ENCODE measurements at regions not wholly inside any gene's neighbourhood (a gene's known extent, or its start where the extent isn't known, plus 50 kb on each side); places are given as distances from the start of the nearest gene placed in this dataset.
A peak's percentile ranks its signal among the peaks of the same experiment; 100 is the strongest.

DNA sequence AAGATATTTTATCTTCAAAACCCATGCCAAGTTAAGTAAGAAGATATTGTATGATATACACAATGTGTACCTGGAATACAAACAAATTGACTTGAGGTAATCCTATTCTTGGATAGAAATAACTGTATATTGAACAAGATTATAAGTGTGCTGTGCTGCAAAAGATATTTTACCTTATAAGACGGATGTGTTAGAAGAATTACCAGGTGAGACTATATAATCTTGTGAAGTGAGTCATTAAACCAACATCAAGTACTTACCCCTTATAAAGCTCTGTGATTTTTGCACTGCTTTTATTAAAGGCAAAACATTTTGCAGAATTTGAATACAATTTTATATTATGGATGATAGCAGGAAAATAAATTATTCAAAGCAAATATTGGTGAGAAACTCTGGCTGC, 570.0 kb downstream of the MMUT start:
- no peak for DNase-seq

DNA sequence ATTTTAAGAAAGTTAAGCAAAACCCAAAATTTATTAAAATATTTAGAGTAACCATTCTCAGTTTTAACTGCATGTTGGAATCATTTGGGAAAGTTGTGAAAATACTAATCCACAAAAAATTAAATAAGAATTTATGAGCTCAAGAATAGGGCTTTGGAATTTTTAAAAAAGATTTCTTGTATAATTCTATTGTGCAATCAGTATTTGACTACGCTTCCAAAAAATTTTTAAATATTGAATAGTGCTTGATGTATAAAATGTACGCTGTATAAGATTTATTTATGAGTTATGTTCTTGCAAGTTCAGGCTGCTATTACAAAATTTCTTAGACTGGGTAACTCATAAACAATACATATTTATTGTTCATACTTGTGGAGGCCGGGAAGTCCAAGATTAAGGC, 571.7 kb downstream of the MMUT start:
- DNase-seq, result no peak

- no peak for DNase-seq
These were observed 573.6 kb downstream of the MMUT start for GRCh38 chr6:48889429-48889828.

DNA sequence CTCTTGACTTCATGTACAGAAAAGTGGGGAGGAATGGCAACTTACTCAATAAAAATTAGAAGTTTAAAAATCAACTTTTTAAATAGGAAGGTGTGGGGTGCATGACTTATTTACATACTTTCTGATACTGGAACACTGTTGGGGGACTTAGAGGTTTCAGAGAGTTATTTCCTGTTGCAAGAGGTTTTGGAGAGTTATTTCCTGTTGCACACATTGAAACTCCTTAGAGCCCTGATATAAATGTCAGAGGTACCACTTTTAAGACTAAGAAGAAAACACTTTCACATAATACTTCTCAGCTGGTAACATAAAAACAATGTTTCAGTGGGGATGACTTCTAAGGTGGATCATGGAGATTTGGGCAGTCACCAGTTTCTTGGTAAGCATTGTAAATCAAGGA, 579.9 kb downstream of the MMUT start:
- no peak for DNase-seq

DNA sequence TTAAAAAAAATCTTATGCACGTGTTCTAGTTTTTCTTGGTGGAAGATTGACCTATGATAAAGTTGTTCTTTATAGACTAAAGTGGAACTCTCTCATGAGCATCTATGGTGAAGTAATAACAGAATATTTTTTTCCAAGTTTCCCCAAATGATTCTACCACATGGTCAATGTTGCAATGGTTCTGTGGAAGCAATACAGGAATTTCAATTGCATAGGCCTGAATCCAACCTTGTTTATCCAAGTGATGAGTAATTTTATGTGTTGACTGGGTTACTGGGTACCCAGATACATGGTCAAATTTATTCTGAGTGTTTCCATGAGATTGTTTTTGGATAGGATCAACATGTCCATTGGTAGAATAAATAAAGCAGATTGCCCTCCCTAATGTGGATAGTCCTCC, 581.5 kb downstream of the MMUT start:
- no peak for DNase-seq

DNA sequence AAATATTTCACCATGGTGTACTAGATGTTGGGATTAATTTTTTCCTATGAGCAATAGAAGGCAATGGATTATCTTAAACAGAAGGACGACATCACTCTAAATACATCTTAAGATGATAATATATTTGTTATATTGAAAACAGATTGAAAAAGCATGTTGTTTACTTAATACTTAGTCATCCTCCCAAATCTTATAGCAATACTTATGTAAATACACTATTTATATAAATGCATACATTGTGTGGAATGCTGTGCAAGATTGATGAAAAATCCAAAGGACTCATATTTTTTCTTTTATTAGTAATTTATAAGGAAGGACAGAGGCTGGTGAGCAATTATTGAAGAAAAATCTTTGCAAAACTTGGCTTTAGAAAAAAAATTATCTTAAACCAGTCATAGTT, 593.5 kb downstream of the MMUT start:
- no peak for DNase-seq

- DNase-seq, result no peak
These were observed 596.4 kb downstream of the MMUT start for GRCh38 chr6:48866682-48867081.

GRCh38 chr6:48860175-48860574, 602.9 kb downstream of the MMUT start:
- no peak for DNase-seq

DNA sequence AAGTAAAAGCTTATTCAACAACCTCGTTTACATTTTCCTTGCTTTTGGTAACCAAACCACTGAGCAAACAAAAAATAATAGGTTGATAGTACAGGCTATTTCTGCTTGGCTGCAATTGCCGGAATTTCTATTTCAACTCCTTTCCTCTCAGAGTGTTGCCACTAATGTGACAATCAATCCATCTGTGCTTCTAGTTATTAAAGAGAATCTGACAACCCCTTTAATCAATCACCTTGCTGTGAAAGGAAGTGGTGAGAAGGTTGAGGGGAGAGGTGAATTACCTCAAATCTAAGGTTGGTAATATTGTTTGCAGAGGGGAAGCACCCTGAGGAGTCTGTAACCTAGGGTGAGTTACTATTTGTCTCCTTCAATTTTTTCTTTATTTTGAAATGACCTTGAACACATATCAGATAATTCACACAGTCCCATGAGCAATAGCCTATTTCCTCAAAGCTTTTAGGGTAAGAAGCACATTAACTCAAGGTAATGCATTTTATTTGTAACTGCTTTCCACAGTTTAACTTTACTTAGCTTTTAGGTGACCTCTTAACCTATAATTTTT, 603.4 kb downstream of the MMUT start:
- DNase-seq, result no peak

GRCh38 chr6:48845219-48845618, 617.8 kb downstream of the MMUT start:
- no peak for DNase-seq

DNA sequence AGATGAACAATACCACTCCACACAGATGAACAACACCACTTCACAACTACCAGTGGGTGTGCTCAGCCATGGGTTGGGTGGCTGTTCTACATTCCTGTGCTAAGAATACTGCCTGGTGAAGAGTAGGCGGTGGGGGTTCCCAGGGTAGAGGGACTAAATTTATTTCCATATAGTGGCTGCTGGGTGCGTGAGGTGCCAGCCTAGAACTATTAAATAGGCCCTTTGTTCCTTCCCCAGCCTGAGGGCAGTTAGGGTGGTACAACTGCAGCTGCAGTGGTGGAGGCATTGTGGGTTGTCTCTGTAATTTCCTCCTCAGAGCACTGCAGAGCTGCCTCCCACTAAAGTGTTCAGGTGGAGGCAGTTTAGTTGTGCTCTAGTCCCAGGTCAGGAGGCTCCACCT, 618.4 kb downstream of the MMUT start:
- no peak for DNase-seq

GRCh38 chr6:48840896-48841295, 622.2 kb downstream of the MMUT start:
- DNase-seq, result no peak

DNA sequence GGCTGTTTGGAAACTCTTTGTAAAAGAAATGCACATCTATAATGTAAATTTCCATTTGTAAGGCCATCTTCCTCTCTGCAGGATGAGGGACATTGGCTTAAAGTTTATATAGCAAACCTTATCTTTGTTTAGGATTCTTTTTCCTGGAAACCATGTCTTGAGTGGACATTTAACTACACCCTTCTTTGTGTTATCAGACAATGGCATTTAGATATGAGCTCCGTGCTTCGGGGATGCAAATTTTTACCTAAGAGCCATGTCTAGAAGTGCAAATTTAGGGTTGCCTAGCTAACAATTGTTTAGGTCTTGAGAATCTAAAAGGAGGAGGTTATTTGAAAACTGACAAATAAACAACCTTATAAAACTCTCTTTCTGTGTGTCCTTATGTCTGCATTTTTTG, 623.8 kb downstream of the MMUT start:
- no peak for DNase-seq

GRCh38 chr6:48837744-48838143, 625.3 kb downstream of the MMUT start:
- DNase-seq, result no peak

DNA sequence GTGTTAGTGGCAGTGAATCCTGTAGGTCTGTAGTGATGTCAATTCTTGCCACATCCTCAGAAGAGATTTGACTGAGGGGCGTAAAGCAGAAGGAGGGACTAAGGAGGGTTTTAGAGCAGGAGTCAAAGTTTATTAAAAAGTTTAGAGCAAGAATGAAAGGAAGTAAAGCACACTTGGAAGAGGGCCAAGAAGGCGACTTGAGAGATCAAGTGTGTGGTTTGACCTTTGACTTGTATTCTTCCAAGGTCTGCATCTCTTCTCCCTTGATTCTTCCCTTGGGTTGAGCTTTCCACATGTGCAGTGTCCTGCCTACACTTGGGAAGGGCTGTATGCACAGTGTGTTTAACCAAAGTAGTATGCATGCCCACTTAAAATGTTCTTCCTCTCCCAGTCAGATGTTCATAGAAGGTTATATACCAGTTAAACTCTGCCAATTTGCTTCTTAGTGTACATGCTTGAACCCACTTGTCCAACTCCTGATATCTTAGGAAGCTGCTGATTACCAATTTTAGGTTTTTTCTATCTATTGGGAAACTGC, 627.6 kb downstream of the MMUT start:
- DNase-seq, result peak; percentile 2

- DNase-seq, result no peak
These were observed 628.3 kb downstream of the MMUT start for GRCh38 chr6:48834706-48835105.

GRCh38 chr6:48833916-48834315, 629.1 kb downstream of the MMUT start:
- no peak for DNase-seq

- no peak for DNase-seq
These were observed 636.0 kb downstream of the MMUT start for GRCh38 chr6:48826901-48827701.

DNA sequence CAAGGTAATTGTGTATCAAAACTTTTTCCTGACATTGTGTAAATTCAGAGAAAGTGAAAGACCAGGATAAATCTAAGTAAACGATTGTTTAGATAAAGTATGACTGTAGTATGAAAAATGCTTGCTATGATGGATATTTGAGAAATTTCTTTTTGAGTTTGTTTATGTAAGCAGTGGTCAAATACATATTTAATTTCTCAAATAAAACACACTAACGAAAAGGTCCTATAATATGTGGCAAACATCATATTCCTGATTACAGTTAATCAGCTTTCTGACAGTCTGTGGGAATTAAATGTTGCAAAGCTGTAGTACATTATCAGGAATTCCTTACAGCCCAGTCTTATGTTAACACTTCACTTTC, 636.9 kb downstream of the MMUT start:
- no peak for DNase-seq

DNA sequence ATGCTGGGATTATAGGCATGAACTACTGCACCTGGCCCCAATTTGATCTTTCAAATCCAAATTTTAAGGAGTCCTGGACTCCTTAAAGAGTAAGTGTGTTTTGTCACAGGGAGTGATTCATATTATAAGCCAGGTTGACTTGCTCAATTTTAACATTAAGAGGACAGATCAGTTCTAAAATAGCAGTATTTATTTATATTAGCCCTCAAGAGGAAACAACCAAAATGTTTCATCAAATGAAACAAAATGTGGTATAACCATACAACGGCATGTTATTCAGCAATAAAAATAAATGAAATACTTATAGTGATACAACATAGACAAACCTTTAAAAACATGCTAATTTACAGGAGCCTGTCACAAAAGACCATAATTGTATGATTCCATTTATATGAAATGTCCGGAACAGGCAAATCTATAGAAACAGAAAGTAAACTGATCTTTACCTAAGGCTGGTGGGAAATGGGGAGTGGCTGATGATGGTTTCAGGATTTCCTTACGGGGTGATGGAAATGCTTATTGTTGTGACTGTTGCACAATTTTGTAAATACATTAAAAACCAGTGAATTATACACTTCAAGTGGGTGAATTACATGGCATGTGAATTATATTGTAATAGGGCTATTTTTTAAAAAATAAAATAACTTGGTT, 637.4 kb downstream of the MMUT start:
- DNase-seq, result no peak

DNA sequence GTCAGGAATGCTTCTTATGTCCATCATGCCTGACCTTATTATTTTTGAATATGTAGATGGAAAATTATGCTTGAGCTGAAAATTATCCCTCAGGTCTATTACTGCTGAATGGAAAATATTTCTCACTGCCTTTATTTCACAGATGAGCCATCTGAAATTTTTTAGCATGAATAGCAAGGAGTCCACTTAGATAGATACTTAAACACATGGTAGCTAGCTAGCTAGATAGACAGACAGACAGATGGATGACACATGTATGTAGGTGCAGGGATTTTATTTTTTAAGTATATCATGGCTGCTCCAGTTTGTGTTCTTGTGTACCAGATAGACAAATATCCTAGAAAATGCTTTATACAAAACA, 645.0 kb downstream of the MMUT start:
- DNase-seq, result no peak

DNA sequence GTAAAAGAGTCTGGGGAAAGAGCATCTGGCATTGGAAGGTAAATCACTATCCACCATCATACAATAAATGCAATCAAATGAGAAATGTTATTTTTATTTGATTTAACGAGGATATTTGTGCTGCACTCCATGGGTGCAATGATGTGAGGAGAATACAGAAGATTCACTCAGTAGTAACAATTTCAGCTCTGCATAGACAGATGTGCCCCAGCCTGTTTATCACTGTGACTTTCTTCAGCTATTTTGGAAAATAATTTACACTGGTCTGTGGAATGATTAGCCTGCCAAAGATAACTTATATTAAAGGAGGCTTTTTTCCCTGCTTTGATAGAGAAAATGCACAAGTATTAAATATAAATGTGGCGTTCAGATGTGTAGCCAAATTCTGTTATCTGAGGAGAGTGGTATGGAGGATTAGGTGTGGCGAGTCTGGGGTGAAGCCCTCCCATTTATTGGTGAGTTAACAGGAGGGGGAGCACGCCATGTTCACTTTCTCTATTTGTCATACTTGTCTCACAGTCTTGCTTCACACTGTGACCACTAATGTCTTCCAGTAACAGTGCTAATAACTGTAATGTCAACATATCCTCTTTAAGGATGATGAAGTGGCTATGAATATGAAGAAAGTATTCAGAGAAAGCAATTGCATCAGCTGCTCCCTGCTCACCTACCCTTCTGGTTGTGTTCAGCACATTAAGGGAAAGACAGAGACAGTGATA, 645.6 kb downstream of the MMUT start:
- DNase-seq, result no peak

DNA sequence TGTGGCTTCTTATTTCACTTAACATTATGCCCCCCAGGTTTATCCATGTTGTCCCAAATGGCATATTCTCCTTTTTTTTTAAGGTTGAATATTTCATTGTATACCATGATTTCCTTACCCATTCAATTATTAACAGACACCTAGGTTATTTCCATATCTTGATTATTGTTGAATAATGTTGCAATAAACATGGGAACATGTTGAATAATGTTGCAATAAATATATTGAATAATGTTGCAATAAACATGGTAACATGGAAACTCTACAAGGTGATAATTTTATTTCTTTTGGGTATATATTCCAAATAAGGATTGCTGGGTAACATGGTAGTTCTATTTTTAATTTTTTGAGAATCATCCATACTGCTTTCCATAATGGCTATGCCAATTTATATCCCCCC, 648.1 kb downstream of the MMUT start:
- DNase-seq, result no peak

DNA sequence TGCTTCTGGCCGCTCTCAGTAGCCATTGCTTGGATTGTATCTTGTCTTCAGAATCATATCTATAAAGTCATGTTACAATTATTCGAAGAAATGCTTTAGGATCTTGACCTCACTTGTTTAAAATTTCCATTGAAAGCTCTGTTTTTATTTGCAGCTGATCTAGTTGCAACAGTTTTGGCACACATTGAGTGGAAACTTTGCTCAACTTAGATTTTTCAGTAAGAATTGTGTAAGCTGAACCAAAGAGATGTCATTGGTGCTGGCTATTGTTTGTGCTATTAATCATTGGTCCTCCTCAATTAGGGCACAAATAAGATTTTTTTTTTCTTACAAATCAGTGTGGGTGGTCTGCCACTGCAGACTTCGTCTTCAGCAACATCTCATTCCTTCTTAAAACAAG, 649.2 kb downstream of the MMUT start:
- DNase-seq, result no peak

Data from hematopoietic multipotent progenitor cell treated with erythropoietin and hydrocortisone succinate and interleukin-3 and kit ligand, for 6 days (in vitro differentiated cells).